ENCODE measurements at regions not wholly inside any gene's neighbourhood (a gene's known extent, or its start where the extent isn't known, plus 50 kb on each side); places are given as distances from the start of the nearest gene placed in this dataset.
"Not testable (repeated sequence)": the region's sequence is repeated elsewhere in the genome, so short reads cannot be mapped to it uniquely, and the experiment has no call there.

- in situ Hi-C loops (cut with MboI; ENCODE audit: low sequenced_read_pairs, unreplicated experiment), result no loop called here
- DNase-seq (ENCODE audit: low spot score), result no peak
- no peak for TF ChIP-seq CTCF (IDR thresholded peaks at IDR 0.05; ENCODE audit: borderline replicate concordance, control extremely low read depth, extremely low read depth, insufficient read depth, missing control alignments)
These were observed 301.7 kb downstream of the OXSM start for GRCh38 chr3:26091626-26092025.

- in situ Hi-C loops (cut with MboI; ENCODE audit: low sequenced_read_pairs, unreplicated experiment); DNase-seq (ENCODE audit: low spot score): not testable (repeated sequence)
These were observed 307.2 kb downstream of the OXSM start for GRCh38 chr3:26097111-26097510.

GRCh38 chr3:26099692-26100091 is 309.8 kb downstream of the OXSM start:
- in situ Hi-C loops (cut with MboI; ENCODE audit: low sequenced_read_pairs, unreplicated experiment), result no loop called here
- TF ChIP-seq CTCF (IDR thresholded peaks at IDR 0.05; ENCODE audit: borderline replicate concordance, control extremely low read depth, extremely low read depth, insufficient read depth, missing control alignments), result no peak
- no peak for DNase-seq (ENCODE audit: low spot score)

- DNase-seq (ENCODE audit: low spot score), result no peak
- in situ Hi-C loops (cut with MboI; ENCODE audit: low sequenced_read_pairs, unreplicated experiment), result no loop called here
- no peak for TF ChIP-seq CTCF (IDR thresholded peaks at IDR 0.05; ENCODE audit: borderline replicate concordance, control extremely low read depth, extremely low read depth, insufficient read depth, missing control alignments)
These were observed 310.3 kb downstream of the OXSM start for GRCh38 chr3:26100176-26100575.

- TF ChIP-seq CTCF (IDR thresholded peaks at IDR 0.05; ENCODE audit: borderline replicate concordance, control extremely low read depth, extremely low read depth, insufficient read depth, missing control alignments), result no peak
- DNase-seq (ENCODE audit: low spot score), result no peak
- in situ Hi-C loops (cut with MboI; ENCODE audit: low sequenced_read_pairs, unreplicated experiment), result no loop called here
These were observed 312.5 kb downstream of the OXSM start for GRCh38 chr3:26102376-26102775.

- in situ Hi-C loops (cut with MboI; ENCODE audit: low sequenced_read_pairs, unreplicated experiment), result no loop called here
- TF ChIP-seq CTCF (IDR thresholded peaks at IDR 0.05; ENCODE audit: borderline replicate concordance, control extremely low read depth, extremely low read depth, insufficient read depth, missing control alignments), result no peak
- DNase-seq (ENCODE audit: low spot score), result no peak
These were observed 315.0 kb downstream of the OXSM start for GRCh38 chr3:26104851-26105251.

GRCh38 chr3:26105261-26105660 is 315.4 kb downstream of the OXSM start:
- TF ChIP-seq CTCF (IDR thresholded peaks at IDR 0.05; ENCODE audit: borderline replicate concordance, control extremely low read depth, extremely low read depth, insufficient read depth, missing control alignments), result no peak
- in situ Hi-C loops (cut with MboI; ENCODE audit: low sequenced_read_pairs, unreplicated experiment), result no loop called here

More at GRCh38 chr3:26105261-26105660, 315.4 kb downstream of the OXSM start:
- no peak for DNase-seq (ENCODE audit: low spot score)
